ENCODE measurements at regions not wholly inside any gene's neighbourhood (a gene's known extent, or its start where the extent isn't known, plus 50 kb on each side); places are given as distances from the start of the nearest gene placed in this dataset.

DNA sequence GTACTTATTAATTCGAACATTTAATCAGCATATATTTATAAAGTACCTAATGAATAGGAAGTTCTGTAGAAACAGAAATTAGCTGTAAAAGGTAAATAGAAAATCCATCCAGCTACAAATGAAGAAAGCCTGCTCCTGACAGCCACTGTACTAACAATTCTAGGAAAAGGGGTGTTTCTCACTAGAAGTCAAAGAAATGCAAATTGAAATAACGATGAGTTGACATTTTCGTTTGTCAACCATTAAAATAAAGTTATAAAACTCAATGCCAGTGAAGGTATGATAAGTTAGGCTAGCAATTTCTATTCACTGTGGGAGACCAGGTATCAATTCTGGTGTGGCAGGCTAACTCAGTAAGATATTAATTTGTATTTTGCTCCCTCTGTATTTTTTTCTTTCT is 198.0 kb downstream of the ARL4C start:
- TF ChIP-seq, protein P1, sequence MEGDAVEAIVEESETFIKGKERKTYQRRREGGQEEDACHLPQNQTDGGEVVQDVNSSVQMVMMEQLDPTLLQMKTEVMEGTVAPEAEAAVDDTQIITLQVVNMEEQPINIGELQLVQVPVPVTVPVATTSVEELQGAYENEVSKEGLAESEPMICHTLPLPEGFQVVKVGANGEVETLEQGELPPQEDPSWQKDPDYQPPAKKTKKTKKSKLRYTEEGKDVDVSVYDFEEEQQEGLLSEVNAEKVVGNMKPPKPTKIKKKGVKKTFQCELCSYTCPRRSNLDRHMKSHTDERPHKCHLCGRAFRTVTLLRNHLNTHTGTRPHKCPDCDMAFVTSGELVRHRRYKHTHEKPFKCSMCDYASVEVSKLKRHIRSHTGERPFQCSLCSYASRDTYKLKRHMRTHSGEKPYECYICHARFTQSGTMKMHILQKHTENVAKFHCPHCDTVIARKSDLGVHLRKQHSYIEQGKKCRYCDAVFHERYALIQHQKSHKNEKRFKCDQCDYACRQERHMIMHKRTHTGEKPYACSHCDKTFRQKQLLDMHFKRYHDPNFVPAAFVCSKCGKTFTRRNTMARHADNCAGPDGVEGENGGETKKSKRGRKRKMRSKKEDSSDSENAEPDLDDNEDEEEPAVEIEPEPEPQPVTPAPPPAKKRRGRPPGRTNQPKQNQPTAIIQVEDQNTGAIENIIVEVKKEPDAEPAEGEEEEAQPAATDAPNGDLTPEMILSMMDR (conservative IDR thresholded peaks at IDR 0.05; ENCODE audit: low read length), result no peak
- TF ChIP-seq EZH2phosphoT487 (IDR thresholded peaks at IDR 0.05; ENCODE audit: borderline replicate concordance, low read depth, low read length), result no peak
